ENCODE measurements at regions not wholly inside any gene's neighbourhood (a gene's known extent, or its start where the extent isn't known, plus 50 kb on each side); places are given as distances from the start of the nearest gene placed in this dataset.

GRCh38 chr17:5809580-5810188 is 225.4 kb upstream of the NLRP1 start:
- TF ChIP-seq FOXP2 (optimal IDR thresholded peaks at IDR 0.05; ENCODE audit: borderline replicate concordance, extremely low read depth, extremely low read length, insufficient read depth) (no peak), REST (IDR thresholded peaks at IDR 0.05; ENCODE audit: insufficient read depth in 1 of 2, low read depth in 2 of 2, low read length in 2 of 2) (no peak)

GRCh38 chr17:5812590-5812989 is 228.3 kb upstream of the NLRP1 start:
- TF ChIP-seq TAF1 (IDR thresholded peaks at IDR 0.05; ENCODE audit: borderline replicate concordance, insufficient read depth, low read length) = no peak
- no peak for TF ChIP-seq FOXP2 (optimal IDR thresholded peaks at IDR 0.05; ENCODE audit: borderline replicate concordance, extremely low read depth, extremely low read length, insufficient read depth)
- TF ChIP-seq REST (IDR thresholded peaks at IDR 0.05; ENCODE audit: insufficient read depth in 1 of 2, low read depth in 2 of 2, low read length in 2 of 2) = no peak
- no peak for TF ChIP-seq SIN3A (IDR thresholded peaks at IDR 0.05; ENCODE audit: borderline replicate concordance, insufficient read depth, low read length)
- no peak for TF ChIP-seq POLR2AphosphoS5 (IDR thresholded peaks at IDR 0.05; ENCODE audit: low read depth, low read length)

GRCh38 chr17:5813357-5813756 is 229.0 kb upstream of the NLRP1 start:
- TF ChIP-seq TAF1 (IDR thresholded peaks at IDR 0.05; ENCODE audit: borderline replicate concordance, insufficient read depth, low read length) (no peak), REST (IDR thresholded peaks at IDR 0.05; ENCODE audit: insufficient read depth in 1 of 2, low read depth in 2 of 2, low read length in 2 of 2) (no peak), SIN3A (IDR thresholded peaks at IDR 0.05; ENCODE audit: borderline replicate concordance, insufficient read depth, low read length) (no peak), POLR2AphosphoS5 (IDR thresholded peaks at IDR 0.05; ENCODE audit: low read depth, low read length) (no peak), FOXP2 (optimal IDR thresholded peaks at IDR 0.05; ENCODE audit: borderline replicate concordance, extremely low read depth, extremely low read length, insufficient read depth) (no peak)

- no peak for TF ChIP-seq FOXP2 (optimal IDR thresholded peaks at IDR 0.05; ENCODE audit: borderline replicate concordance, extremely low read depth, extremely low read length, insufficient read depth)
- TF ChIP-seq POLR2AphosphoS5 (IDR thresholded peaks at IDR 0.05; ENCODE audit: low read depth, low read length) = no peak
- no peak for TF ChIP-seq REST (IDR thresholded peaks at IDR 0.05; ENCODE audit: insufficient read depth in 1 of 2, low read depth in 2 of 2, low read length in 2 of 2)
- no peak for TF ChIP-seq SIN3A (IDR thresholded peaks at IDR 0.05; ENCODE audit: borderline replicate concordance, insufficient read depth, low read length)
- no peak for TF ChIP-seq TAF1 (IDR thresholded peaks at IDR 0.05; ENCODE audit: borderline replicate concordance, insufficient read depth, low read length)
Observed at GRCh38 chr17:5815396-5815795, 231.1 kb upstream of the NLRP1 start.
